Breast epithelium (tissue), 4 donors: ENCODE measurements at regions not wholly inside any gene's neighbourhood (a gene's known extent, or its start where the extent isn't known, plus 50 kb on each side); places are given as distances from the start of the nearest gene placed in this dataset.

Experiments used
- DNase-seq, 2 donors: peaks; one replicate each; pipeline ENCODE4 v3.0.0-alpha.2; 2019; ENCODE audit warnings: low spot score in 2 of 2
- H3K27ac ChIP-seq, 2 donors: fragments of 200-600 bp; sonication (generic) in 1 of 2; one replicate each; pipeline ENCODE4 v1.5.1; 2016 to 2019; ENCODE audit warnings: mild to moderate bottlenecking in 1 of 2
- H3K27me3 ChIP-seq, 2 donors: fragments of 200-600 bp; sonication (generic) in 1 of 2; one replicate each; pipeline versions ENCODE4 v1.5.1 to v1.6.0; 2017 to 2019; ENCODE audit warnings: control low read depth in 1 of 2, mild to moderate bottlenecking in 1 of 2
- H3K36me3 ChIP-seq: fragments of 200-600 bp; one replicate; pipeline ENCODE4 v1.5.1; 2019
- H3K4me1 ChIP-seq, 2 donors: fragments of 200-600 bp; sonication (generic); one replicate each; pipeline ENCODE4 v1.5.1; 2016 to 2019; ENCODE audit warnings: control low read depth in 1 of 2
- H3K4me3 ChIP-seq, 3 donors: fragments of 200-600 bp; sonication (generic); 1 replicate in 2 of 3; 2 replicates in 1 of 3; pipeline ENCODE4 v1.5.1; 2016 to 2019; ENCODE audit warnings: mild to moderate bottlenecking in 3 of 3, moderate library complexity in 2 of 3
- H3K9me3 ChIP-seq, 2 donors: fragments of 200-600 bp; sonication (generic) in 1 of 2; one replicate each; pipeline ENCODE4 v1.5.1; 2016 to 2019; ENCODE audit warnings: control low read depth in 1 of 2
- CTCF ChIP-seq, 3 donors: fragments of 450-650 bp; IDR thresholded peaks; one replicate each; pipeline ENCODE4 v1.5.1; 2016 to 2017; ENCODE audit warnings: antibody characterized with exemption in 3 of 3, mild to moderate bottlenecking in 3 of 3, moderate library complexity in 3 of 3
- POLR2A ChIP-seq: fragments of 450-650 bp; IDR thresholded peaks from one replicate; pipeline ENCODE4 v1.6.1; 2016; ENCODE audit warnings: antibody characterized with exemption, mild to moderate bottlenecking, moderate library complexity
- POLR2AphosphoS5 ChIP-seq, 3 donors: sonication (generic); formaldehyde crosslinking; IDR thresholded peaks; one replicate each; pipeline ENCODE4 v1.6.1; 2017; ENCODE audit warnings: antibody characterized with exemption in 3 of 3
- intact Hi-C: fragments of 100-400 bp; cut with DNase I; formaldehyde crosslinking; loops from one replicate; pipeline ENCODE4 v1.15.1; 2023; ENCODE audit warnings: low total_unique reads

GRCh38 chr9:20117482-20117881 is 328.6 kb upstream of the SLC24A2 start:
- Histone ChIP-seq H3K27me3 (no peaks in the 10 kb centered on the region), H3K4me3 (no peak overlapping the region), H3K36me3 (no peaks in the 10 kb centered on the region), H3K4me1 (peaks cover 0 to 4% of the 10 kb centered on the region in 2 donors), H3K27ac (no peak overlapping the region), H3K9me3 (peaks cover 0 to 14% of the 10 kb centered on the region in 2 donors)
- DNase-seq = no peak
- intact Hi-C loops = no loop called here
- no peak for TF ChIP-seq CTCF (IDR thresholded peaks at IDR 0.05)
- TF ChIP-seq POLR2AphosphoS5 (IDR thresholded peaks at IDR 0.05) = no peak
- no peak for TF ChIP-seq POLR2A

- Histone ChIP-seq H3K36me3 (no peaks in the 10 kb centered on the region), H3K4me1 (peaks cover 0 to 4% of the 10 kb centered on the region in 2 donors), H3K27me3 (no peaks in the 10 kb centered on the region), H3K9me3 (peaks cover 0 to 14% of the 10 kb centered on the region in 2 donors), H3K27ac (no peak overlapping the region), H3K4me3 (no peak overlapping the region)
- no peak for TF ChIP-seq CTCF (IDR thresholded peaks at IDR 0.05)
- no peak for TF ChIP-seq POLR2A
- no peak for TF ChIP-seq POLR2AphosphoS5 (IDR thresholded peaks at IDR 0.05)
- intact Hi-C loops = no loop called here
- DNase-seq = no peak
Measured at GRCh38 chr9:20114974-20115373, 326.1 kb upstream of the SLC24A2 start.

GRCh38 chr9:20112205-20112783 is 323.5 kb upstream of the SLC24A2 start:
- no peaks in the 10 kb centered on the region for H3K27me3 ChIP-seq
- H3K4me3 ChIP-seq = no peak overlapping the region
- H3K4me1 ChIP-seq = peaks cover 0 to 4% of the 10 kb centered on the region in 2 donors
- DNase-seq = no peak
- intact Hi-C loops = no loop called here
- no peak overlapping the region for H3K27ac ChIP-seq
- peaks cover 0 to 14% of the 10 kb centered on the region in 2 donors for H3K9me3 ChIP-seq
- TF ChIP-seq CTCF (IDR thresholded peaks at IDR 0.05) (no peak), POLR2A (no peak), POLR2AphosphoS5 (IDR thresholded peaks at IDR 0.05) (no peak)
- H3K36me3 ChIP-seq = no peaks in the 10 kb centered on the region

- peaks cover 0 to 3% of the 10 kb centered on the region in 2 donors for H3K4me1 ChIP-seq
- H3K9me3 ChIP-seq = peaks cover 0 to 14% of the 10 kb centered on the region in 2 donors
- intact Hi-C loops = no loop called here
- no peak overlapping the region for H3K4me3 ChIP-seq
- TF ChIP-seq POLR2A = no peak
- TF ChIP-seq CTCF (IDR thresholded peaks at IDR 0.05) = no peak
- no peak for TF ChIP-seq POLR2AphosphoS5 (IDR thresholded peaks at IDR 0.05)
- no peaks in the 10 kb centered on the region for H3K27me3 ChIP-seq
- H3K27ac ChIP-seq = no peak overlapping the region
- no peaks in the 10 kb centered on the region for H3K36me3 ChIP-seq
- no peak for DNase-seq
Measured at GRCh38 chr9:20111173-20111843, 322.5 kb upstream of the SLC24A2 start.

GRCh38 chr9:20095430-20096092 is 306.7 kb upstream of the SLC24A2 start:
- Histone ChIP-seq H3K4me1 (no peaks in the 10 kb centered on the region), H3K9me3 (no peaks in the 10 kb centered on the region), H3K27me3 (no peaks in the 10 kb centered on the region), H3K36me3 (no peaks in the 10 kb centered on the region), H3K4me3 (no peak overlapping the region), H3K27ac (no peak overlapping the region)
- TF ChIP-seq POLR2A (no peak), POLR2AphosphoS5 (IDR thresholded peaks at IDR 0.05) (no peak), CTCF (IDR thresholded peaks at IDR 0.05) (no peak)
- DNase-seq = no peak
- intact Hi-C loops = no loop called here
